Astrocyte of the spinal cord (primary cell): ENCODE measurements at regions not wholly inside any gene's neighbourhood (a gene's known extent, or its start where the extent isn't known, plus 50 kb on each side); places are given as distances from the start of the nearest gene placed in this dataset.

ENCODE experiments used
- DNase-seq: peaks from one replicate; pipeline ENCODE4 v3.0.0; 2011; ENCODE audit warnings: low read depth, low spot score
- H3K4me3 ChIP-seq: 2 replicates; pipeline ENCODE4 v1.5.1; 2011; ENCODE audit warnings: low read depth, mild to moderate bottlenecking, low read length, moderate library complexity
- in situ Hi-C: cut with HindIII; loops from 2 replicates; pipeline ENCODE4 v1.10.0; 2017; ENCODE audit warnings: low sequenced_read_pairs
- TF ChIP-seq, protein P1 (sequence below): IDR thresholded peaks from 2 replicates; pipeline ENCODE4 v1.5.1; 2012; ENCODE audit warnings: low read depth, mild to moderate bottlenecking, low read length, inconsistent platforms

- TF ChIP-seq, protein P1, sequence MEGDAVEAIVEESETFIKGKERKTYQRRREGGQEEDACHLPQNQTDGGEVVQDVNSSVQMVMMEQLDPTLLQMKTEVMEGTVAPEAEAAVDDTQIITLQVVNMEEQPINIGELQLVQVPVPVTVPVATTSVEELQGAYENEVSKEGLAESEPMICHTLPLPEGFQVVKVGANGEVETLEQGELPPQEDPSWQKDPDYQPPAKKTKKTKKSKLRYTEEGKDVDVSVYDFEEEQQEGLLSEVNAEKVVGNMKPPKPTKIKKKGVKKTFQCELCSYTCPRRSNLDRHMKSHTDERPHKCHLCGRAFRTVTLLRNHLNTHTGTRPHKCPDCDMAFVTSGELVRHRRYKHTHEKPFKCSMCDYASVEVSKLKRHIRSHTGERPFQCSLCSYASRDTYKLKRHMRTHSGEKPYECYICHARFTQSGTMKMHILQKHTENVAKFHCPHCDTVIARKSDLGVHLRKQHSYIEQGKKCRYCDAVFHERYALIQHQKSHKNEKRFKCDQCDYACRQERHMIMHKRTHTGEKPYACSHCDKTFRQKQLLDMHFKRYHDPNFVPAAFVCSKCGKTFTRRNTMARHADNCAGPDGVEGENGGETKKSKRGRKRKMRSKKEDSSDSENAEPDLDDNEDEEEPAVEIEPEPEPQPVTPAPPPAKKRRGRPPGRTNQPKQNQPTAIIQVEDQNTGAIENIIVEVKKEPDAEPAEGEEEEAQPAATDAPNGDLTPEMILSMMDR, result no peak
- DNase-seq, result peak; percentile 63
- in situ Hi-C loops, result no loop called here
- H3K4me3 ChIP-seq, result no peak overlapping the region
These were observed 104.9 kb upstream of the SOD1 start for GRCh38 chr21:31554511-31555022.

DNA sequence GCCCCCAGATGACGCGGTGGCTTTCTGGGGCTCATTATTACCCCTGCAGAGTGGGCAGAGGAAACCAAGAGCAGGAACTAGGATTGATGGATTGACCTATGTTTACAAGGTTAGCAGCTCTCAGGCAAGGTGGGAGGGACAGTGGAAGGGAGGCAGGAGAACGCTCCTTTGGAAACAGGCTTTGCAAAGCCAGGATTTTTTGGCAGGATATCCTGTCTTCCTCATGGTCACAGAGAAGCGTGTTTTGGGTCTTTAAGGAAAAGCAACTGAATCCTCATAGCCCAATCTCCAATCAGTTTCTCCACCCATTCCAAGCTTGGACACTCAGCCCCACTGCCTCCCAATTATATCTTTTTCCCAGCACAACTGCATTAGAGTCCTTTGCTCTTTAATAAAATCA, 105.6 kb upstream of the SOD1 start:
- no peak for DNase-seq
- in situ Hi-C loops, result no loop called here
- H3K4me3 ChIP-seq, result no peak overlapping the region
- TF ChIP-seq, protein P1, result no peak

DNA sequence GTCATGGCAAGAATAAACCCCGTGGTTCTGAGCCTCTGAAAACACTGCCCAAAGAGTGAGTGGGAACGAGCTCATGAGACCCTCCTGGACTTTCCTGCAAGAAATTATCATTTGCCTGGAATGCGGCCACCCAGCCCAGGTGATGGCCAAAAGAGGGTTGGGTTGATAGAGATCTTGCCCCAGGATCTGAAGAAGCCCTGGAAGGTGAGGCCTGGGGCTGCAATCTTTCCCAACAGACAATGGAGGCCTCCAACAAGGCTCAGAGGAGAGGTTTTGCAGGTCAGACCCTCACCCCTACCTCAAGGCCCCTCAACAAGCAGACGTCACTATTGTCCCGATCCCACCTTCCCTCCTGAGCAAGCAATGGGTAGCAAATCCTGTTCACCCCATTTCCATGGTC, 106.0 kb upstream of the SOD1 start:
- no peak overlapping the region for H3K4me3 ChIP-seq
- TF ChIP-seq, protein P1, result no peak
- DNase-seq, result no peak
- in situ Hi-C loops, result no loop called here

DNA sequence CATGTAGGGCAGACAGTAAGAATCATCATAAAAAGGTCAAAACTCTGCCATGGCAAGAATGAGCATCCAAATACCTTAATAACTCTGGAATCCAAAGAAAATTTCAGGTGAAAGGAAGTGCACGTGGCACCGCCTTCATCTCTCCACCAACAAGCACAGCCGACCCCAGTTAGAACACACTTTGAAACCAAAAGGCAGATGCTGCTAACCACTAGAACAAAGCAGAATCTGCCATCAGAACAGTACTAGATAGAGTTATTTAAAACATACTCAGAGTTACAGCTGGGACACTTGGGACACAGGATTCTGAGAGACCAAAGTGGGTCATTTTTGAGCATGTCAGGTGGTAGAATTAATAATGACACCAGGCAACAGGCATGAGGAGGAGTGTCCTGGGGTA, 106.7 kb upstream of the SOD1 start:
- in situ Hi-C loops, result no loop called here
- DNase-seq, result no peak
- TF ChIP-seq, protein P1, result no peak
- no peak overlapping the region for H3K4me3 ChIP-seq

DNA sequence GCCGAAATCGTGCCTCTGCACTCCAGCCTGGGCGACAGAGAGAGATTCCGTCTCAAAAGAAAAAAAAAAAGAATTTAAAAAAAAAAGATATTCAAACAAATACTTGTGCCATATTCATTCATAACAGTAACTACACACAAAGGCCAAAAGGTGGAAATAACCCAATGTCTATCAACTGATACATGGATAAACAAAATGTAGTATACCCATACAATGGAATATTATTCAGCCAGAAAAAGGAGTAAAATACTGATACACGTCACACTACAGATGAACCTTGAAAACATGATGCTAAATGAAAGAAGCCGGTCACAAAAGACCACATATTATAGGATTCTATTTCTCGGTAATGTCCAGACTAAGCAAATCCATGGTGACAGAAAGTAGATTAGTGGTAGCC, 109.4 kb upstream of the SOD1 start:
- in situ Hi-C loops, result no loop called here
- TF ChIP-seq, protein P1, result no peak
- no peak for DNase-seq
- no peak overlapping the region for H3K4me3 ChIP-seq

DNA sequence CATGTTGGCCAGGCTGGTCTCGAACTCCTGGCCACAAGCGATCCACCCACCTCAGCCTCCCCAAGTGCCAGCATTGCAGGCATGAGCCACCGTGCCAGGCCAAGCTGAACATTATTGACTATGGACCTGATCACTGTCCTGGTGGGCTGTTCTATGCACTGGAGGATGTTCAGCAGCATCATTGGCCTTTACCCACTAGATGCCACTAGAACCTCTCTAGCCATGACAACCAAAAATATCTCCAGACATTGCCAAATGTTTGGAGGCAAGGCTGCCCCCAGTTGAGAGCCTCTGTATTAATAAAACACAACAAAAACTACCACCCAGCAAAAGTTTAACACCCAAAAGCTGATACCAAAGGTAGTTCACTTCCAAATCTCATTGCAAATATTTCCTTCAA, 110.8 kb upstream of the SOD1 start:
- TF ChIP-seq, protein P1, result no peak
- no peak overlapping the region for H3K4me3 ChIP-seq
- DNase-seq, result no peak
- in situ Hi-C loops, result no loop called here

DNA sequence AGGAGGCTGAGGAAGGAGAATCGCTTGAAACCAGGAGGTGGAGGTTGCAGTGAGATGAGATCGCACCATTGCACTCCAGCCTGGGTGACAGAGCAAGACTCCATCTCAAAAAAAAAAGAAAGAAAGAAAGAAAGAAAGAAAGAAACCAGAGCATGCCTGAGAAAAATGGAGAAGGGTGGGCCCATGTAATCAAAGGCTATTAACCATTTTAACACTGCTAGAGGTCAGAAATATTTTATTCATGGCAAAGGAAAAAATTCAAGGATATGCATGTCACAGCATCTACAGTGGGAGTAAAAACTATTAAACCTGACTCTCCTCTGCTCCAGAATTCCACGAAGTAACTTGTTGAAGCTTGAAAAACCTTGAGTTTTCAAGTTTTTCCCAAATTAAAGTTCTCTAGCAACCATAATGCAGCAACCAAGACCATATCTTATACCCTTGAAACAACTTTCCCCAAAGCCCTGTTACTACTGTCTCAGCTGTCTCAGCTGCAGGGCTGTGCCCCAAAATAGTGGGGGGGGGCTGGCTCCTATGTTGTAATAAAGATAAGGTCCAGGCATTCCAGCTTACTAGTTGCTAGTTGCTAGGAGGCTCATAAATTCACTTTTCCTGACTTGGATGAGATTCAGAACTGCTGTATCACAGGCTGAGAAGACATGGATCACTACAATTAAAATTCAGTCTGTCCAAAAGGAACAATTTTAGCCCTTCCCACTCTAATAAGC, 112.9 kb upstream of the SOD1 start:
- in situ Hi-C loops, result no loop called here
- H3K4me3 ChIP-seq, result no peak overlapping the region
- TF ChIP-seq, protein P1, result no peak
- no peak for DNase-seq
